Vagina (tissue), 2 donors: ENCODE measurements at regions not wholly inside any gene's neighbourhood (a gene's known extent, or its start where the extent isn't known, plus 50 kb on each side); places are given as distances from the start of the nearest gene placed in this dataset.

Experiments
- DNase-seq, 2 donors: peaks; one replicate each; pipeline ENCODE4 v3.0.0-alpha.2; 2017; ENCODE audit errors: extremely low spot score in 2 of 2
- H3K27ac ChIP-seq: fragments of 200-600 bp; sonication (generic); one replicate; pipeline ENCODE4 v1.5.1; 2019
- H3K27me3 ChIP-seq: fragments of 200-600 bp; sonication (generic); one replicate; pipeline ENCODE4 v1.5.1; 2019
- H3K36me3 ChIP-seq, 2 donors: fragments of 200-600 bp; sonication (generic); one replicate each; pipeline ENCODE4 v1.5.1; 2017 to 2019
- H3K4me1 ChIP-seq: fragments of 200-600 bp; sonication (generic); one replicate; pipeline ENCODE4 v1.5.1; 2019
- H3K4me3 ChIP-seq, 2 donors: fragments of 200-600 bp; sonication (generic); 1 replicate in 1 of 2; 2 replicates in 1 of 2; pipeline ENCODE4 v1.5.1; 2016 to 2019
- H3K9me3 ChIP-seq: fragments of 200-600 bp; sonication (generic); one replicate; pipeline ENCODE4 v1.5.1; 2019
- POLR2A ChIP-seq, 2 donors: fragments of 450-650 bp; IDR thresholded peaks; one replicate each; pipeline ENCODE4 v1.6.1; 2017; ENCODE audit warnings: antibody characterized with exemption in 2 of 2, mild to moderate bottlenecking in 2 of 2, moderate library complexity in 2 of 2
- POLR2AphosphoS5 ChIP-seq, 2 donors: sonication (generic); formaldehyde crosslinking; IDR thresholded peaks; one replicate each; pipeline ENCODE4 v1.9.0; 2017; ENCODE audit warnings: antibody characterized with exemption in 2 of 2, mild to moderate bottlenecking in 2 of 2, low read depth in 1 of 2; ENCODE audit not compliant: insufficient read depth in 1 of 2
- intact Hi-C: fragments of 100-400 bp; cut with DNase I; formaldehyde crosslinking; loops from one replicate; pipeline ENCODE4 v1.15.1; 2023
- TF ChIP-seq, protein P1 (sequence below), 3 experiments: fragments of 450-650 bp in 2 of 3; fragments of 200-600 bp in 1 of 3; sonication (generic) in 1 of 3; IDR thresholded peaks; one replicate each; pipeline ENCODE4 v1.5.1; 2017 to 2019; ENCODE audit warnings: antibody characterized with exemption in 3 of 3, mild to moderate bottlenecking in 2 of 3, moderate library complexity in 2 of 3

DNA sequence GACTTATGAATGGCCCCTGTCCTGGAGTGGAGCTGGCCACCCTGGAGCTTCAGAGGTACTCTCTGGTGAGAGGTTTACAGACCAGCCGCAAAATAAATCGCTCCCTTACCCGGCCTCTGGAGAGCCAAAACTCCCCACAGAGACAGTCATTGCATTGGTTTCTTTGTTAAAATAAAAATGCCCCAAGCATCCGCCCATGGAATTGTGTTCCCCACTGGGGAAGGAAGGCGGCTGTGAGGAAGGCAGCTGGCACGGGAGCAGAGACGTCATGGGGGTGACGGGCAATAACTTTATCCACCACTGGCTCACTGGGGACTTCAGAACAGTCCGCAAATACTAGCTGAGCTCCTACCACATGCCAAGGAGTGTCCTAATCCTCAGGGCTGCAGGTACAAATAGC lies 266.2 kb upstream of the FOXF1 start:
- H3K4me1 ChIP-seq: no peaks in the 10 kb centered on the region
- peak in 1 of 2 donors; percentile 61 for DNase-seq
- no peaks in the 10 kb centered on the region for H3K9me3 ChIP-seq
- no peaks in the 10 kb centered on the region for H3K27me3 ChIP-seq
- intact Hi-C loops: no loop called here
- H3K4me3 ChIP-seq: no peak overlapping the region
- TF ChIP-seq POLR2A (IDR thresholded peaks at IDR 0.05) (no peak), POLR2AphosphoS5 (IDR thresholded peaks at IDR 0.05; ENCODE audit: insufficient read depth in 1 of 2, low read depth in 1 of 2) (no peak)
- TF ChIP-seq, protein P1, sequence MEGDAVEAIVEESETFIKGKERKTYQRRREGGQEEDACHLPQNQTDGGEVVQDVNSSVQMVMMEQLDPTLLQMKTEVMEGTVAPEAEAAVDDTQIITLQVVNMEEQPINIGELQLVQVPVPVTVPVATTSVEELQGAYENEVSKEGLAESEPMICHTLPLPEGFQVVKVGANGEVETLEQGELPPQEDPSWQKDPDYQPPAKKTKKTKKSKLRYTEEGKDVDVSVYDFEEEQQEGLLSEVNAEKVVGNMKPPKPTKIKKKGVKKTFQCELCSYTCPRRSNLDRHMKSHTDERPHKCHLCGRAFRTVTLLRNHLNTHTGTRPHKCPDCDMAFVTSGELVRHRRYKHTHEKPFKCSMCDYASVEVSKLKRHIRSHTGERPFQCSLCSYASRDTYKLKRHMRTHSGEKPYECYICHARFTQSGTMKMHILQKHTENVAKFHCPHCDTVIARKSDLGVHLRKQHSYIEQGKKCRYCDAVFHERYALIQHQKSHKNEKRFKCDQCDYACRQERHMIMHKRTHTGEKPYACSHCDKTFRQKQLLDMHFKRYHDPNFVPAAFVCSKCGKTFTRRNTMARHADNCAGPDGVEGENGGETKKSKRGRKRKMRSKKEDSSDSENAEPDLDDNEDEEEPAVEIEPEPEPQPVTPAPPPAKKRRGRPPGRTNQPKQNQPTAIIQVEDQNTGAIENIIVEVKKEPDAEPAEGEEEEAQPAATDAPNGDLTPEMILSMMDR (IDR thresholded peaks at IDR 0.05): no peak
- H3K27ac ChIP-seq: no peak overlapping the region
- no peaks in the 10 kb centered on the region for H3K36me3 ChIP-seq

- Histone ChIP-seq H3K4me1 (no peaks in the 10 kb centered on the region), H3K4me3 (no peak overlapping the region), H3K27ac (no peak overlapping the region), H3K9me3 (no peaks in the 10 kb centered on the region), H3K27me3 (no peaks in the 10 kb centered on the region), H3K36me3 (no peaks in the 10 kb centered on the region)
- DNase-seq: no peak
- TF ChIP-seq, protein P1 (IDR thresholded peaks at IDR 0.05): no peak
- TF ChIP-seq POLR2A (IDR thresholded peaks at IDR 0.05) (no peak), POLR2AphosphoS5 (IDR thresholded peaks at IDR 0.05; ENCODE audit: insufficient read depth in 1 of 2, low read depth in 1 of 2) (no peak)
- intact Hi-C loops: no loop called here
Measured at GRCh38 chr16:86244936-86245335, 265.4 kb upstream of the FOXF1 start.

DNA sequence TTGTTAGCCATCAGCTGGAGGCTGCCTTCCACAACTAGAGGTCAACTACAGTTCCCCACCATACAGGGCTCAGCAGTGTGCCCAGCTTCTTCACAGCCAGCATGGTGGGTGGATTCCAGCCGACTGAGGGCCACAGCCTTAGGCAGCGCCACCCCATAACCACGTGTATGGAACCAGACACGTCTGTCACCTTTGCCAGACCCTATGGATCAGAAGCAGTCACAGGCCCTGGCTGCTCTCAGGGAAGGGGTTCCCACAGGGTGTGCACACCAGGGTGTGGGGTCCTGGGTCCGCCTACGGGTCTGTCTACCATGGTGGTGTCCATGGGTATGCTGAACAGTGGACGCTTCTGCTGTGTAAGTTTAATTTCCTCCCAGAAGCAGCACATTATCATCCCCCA lies 265.0 kb upstream of the FOXF1 start:
- TF ChIP-seq POLR2A (IDR thresholded peaks at IDR 0.05) (no peak), POLR2AphosphoS5 (IDR thresholded peaks at IDR 0.05; ENCODE audit: insufficient read depth in 1 of 2, low read depth in 1 of 2) (no peak)
- TF ChIP-seq, protein P1 (IDR thresholded peaks at IDR 0.05): no peak
- DNase-seq: no peak
- Histone ChIP-seq H3K27me3 (no peaks in the 10 kb centered on the region), H3K4me3 (no peak overlapping the region), H3K36me3 (no peaks in the 10 kb centered on the region), H3K4me1 (no peaks in the 10 kb centered on the region), H3K27ac (no peak overlapping the region), H3K9me3 (no peaks in the 10 kb centered on the region)
- intact Hi-C loops: no loop called here

GRCh38 chr16:86245895-86246294 lies 264.4 kb upstream of the FOXF1 start:
- peak in 1 of 2 donors; percentile 85 for DNase-seq
- Histone ChIP-seq H3K36me3 (no peaks in the 10 kb centered on the region), H3K27ac (no peak overlapping the region), H3K27me3 (no peaks in the 10 kb centered on the region), H3K4me3 (no peak overlapping the region), H3K9me3 (no peaks in the 10 kb centered on the region), H3K4me1 (no peaks in the 10 kb centered on the region)
- intact Hi-C loops: no loop called here
- TF ChIP-seq POLR2A (IDR thresholded peaks at IDR 0.05) (no peak), POLR2AphosphoS5 (IDR thresholded peaks at IDR 0.05; ENCODE audit: insufficient read depth in 1 of 2, low read depth in 1 of 2) (no peak)
- TF ChIP-seq, protein P1 (IDR thresholded peaks at IDR 0.05): no peak

- intact Hi-C loops: no loop called here
- no peak overlapping the region for H3K4me3 ChIP-seq
- TF ChIP-seq POLR2A (IDR thresholded peaks at IDR 0.05): no peak
- no peak for TF ChIP-seq POLR2AphosphoS5 (IDR thresholded peaks at IDR 0.05; ENCODE audit: insufficient read depth in 1 of 2, low read depth in 1 of 2)
- TF ChIP-seq, protein P1 (IDR thresholded peaks at IDR 0.05): no peak
- no peaks in the 10 kb centered on the region for H3K4me1 ChIP-seq
- no peaks in the 10 kb centered on the region for H3K27me3 ChIP-seq
- H3K9me3 ChIP-seq: no peaks in the 10 kb centered on the region
- no peak overlapping the region for H3K27ac ChIP-seq
- no peak for DNase-seq
- H3K36me3 ChIP-seq: no peaks in the 10 kb centered on the region
Measured at GRCh38 chr16:86248310-86248905, 261.9 kb upstream of the FOXF1 start.
